ENCODE measurements at regions not wholly inside any gene's neighbourhood (a gene's known extent, or its start where the extent isn't known, plus 50 kb on each side); places are given as distances from the start of the nearest gene placed in this dataset.

- TF ChIP-seq, protein P1, sequence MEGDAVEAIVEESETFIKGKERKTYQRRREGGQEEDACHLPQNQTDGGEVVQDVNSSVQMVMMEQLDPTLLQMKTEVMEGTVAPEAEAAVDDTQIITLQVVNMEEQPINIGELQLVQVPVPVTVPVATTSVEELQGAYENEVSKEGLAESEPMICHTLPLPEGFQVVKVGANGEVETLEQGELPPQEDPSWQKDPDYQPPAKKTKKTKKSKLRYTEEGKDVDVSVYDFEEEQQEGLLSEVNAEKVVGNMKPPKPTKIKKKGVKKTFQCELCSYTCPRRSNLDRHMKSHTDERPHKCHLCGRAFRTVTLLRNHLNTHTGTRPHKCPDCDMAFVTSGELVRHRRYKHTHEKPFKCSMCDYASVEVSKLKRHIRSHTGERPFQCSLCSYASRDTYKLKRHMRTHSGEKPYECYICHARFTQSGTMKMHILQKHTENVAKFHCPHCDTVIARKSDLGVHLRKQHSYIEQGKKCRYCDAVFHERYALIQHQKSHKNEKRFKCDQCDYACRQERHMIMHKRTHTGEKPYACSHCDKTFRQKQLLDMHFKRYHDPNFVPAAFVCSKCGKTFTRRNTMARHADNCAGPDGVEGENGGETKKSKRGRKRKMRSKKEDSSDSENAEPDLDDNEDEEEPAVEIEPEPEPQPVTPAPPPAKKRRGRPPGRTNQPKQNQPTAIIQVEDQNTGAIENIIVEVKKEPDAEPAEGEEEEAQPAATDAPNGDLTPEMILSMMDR (conservative IDR thresholded peaks at IDR 0.05; ENCODE audit: low read depth, low read length) = no peak
- DNase-seq (ENCODE audit: low read depth) = no peak
- H3K4me3 ChIP-seq (ENCODE audit: low read depth, low read length) = no peak overlapping the region
Observed at GRCh38 chr16:25596194-25596593, 95.6 kb upstream of the HS3ST4 start.

GRCh38 chr16:25593260-25593659 is 98.5 kb upstream of the HS3ST4 start:
- TF ChIP-seq, protein P1 (conservative IDR thresholded peaks at IDR 0.05; ENCODE audit: low read depth, low read length) = no peak
- no peak for DNase-seq (ENCODE audit: low read depth)
- no peak overlapping the region for H3K4me3 ChIP-seq (ENCODE audit: low read depth, low read length)

GRCh38 chr16:25587783-25588182 is 104.0 kb upstream of the HS3ST4 start:
- no peak overlapping the region for H3K4me3 ChIP-seq (ENCODE audit: low read depth, low read length)
- TF ChIP-seq, protein P1 (conservative IDR thresholded peaks at IDR 0.05; ENCODE audit: low read depth, low read length) = no peak
- DNase-seq (ENCODE audit: low read depth) = no peak

- DNase-seq (ENCODE audit: low read depth) = no peak
- TF ChIP-seq, protein P1 (conservative IDR thresholded peaks at IDR 0.05; ENCODE audit: low read depth, low read length) = no peak
- H3K4me3 ChIP-seq (ENCODE audit: low read depth, low read length) = no peak overlapping the region
Observed at GRCh38 chr16:25586826-25587225, 104.9 kb upstream of the HS3ST4 start.

- TF ChIP-seq, protein P1 (conservative IDR thresholded peaks at IDR 0.05; ENCODE audit: low read depth, low read length) = no peak
- no peak for DNase-seq (ENCODE audit: low read depth)
- no peak overlapping the region for H3K4me3 ChIP-seq (ENCODE audit: low read depth, low read length)
Observed at GRCh38 chr16:25585526-25585925, 106.2 kb upstream of the HS3ST4 start.

GRCh38 chr16:25580041-25580440 is 111.7 kb upstream of the HS3ST4 start:
- TF ChIP-seq, protein P1 (conservative IDR thresholded peaks at IDR 0.05; ENCODE audit: low read depth, low read length) = no peak
- H3K4me3 ChIP-seq (ENCODE audit: low read depth, low read length) = no peak overlapping the region
- DNase-seq (ENCODE audit: low read depth) = no peak

DNA sequence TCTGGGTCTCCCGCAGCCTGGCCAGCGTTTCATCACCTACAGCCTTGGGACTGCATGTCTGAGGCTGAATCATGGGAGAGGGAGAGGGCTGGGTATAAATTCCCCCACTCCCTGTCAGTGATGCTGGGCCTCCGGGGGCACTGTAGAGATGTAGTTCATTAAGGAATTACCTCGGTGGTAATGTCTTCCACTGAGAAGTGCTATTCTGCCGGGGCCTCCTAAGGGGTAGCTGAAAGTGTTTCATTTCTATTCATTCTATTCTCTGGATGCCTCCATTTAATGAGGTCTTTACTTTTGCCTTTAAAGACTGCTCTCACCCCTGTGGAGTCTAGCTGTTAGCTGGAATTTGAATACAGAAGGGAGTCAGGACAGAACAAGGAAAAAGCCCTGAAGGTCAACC is 116.4 kb upstream of the HS3ST4 start:
- no peak for DNase-seq (ENCODE audit: low read depth)
- TF ChIP-seq, protein P1 (conservative IDR thresholded peaks at IDR 0.05; ENCODE audit: low read depth, low read length) = no peak
- no peak overlapping the region for H3K4me3 ChIP-seq (ENCODE audit: low read depth, low read length)

All from choroid plexus epithelial cell (primary cell).